HG02571 (cell line): ENCODE measurements at regions not wholly inside any gene's neighbourhood (a gene's known extent, or its start where the extent isn't known, plus 50 kb on each side); places are given as distances from the start of the nearest gene placed in this dataset.

Source experiments
- ATAC-seq: cut with Tn5 transposase; IDR thresholded peaks from one replicate; pipeline ENCODE4 v1.9.1; 2021; ENCODE audit warnings: mild to moderate bottlenecking, moderate library complexity; ENCODE audit not compliant: unreplicated experiment

DNA sequence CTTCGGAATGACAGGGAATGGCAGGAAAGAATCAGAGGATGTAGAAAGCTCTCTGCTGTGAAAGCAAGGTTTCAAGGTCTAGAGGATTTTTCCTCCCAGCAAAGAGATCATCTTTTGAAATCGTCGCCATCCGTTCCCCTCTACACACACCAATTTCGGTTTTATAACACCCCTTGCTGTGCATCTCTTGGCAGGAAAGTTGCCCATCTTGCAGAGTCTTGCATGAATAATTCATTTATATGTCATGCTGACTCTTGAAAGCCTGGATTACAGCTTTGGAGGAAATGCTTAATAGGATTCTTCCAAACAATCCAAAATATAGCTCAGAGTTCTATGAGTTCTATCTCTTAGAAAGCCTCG, 262.7 kb downstream of the CHL1 start:
- no peak for ATAC-seq

DNA sequence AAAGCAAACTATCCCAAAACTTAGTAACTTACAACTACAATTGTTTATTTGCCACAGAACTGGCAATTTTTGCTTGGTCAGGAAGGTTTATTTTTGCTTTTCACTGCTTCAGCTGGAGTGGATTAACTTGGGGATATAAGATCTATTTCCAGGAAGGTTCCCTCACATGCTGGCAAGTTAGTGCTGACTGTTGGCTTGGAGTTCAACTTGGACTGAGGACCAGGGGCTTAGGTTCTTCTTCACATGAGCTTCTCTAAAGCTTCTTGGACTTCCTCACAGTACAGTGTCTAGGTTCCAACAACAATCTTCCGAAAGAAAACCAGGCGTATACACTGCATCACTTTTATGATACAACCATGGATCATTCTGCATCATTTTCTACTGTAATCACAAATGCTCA, 264.4 kb downstream of the CHL1 start:
- no peak for ATAC-seq

DNA sequence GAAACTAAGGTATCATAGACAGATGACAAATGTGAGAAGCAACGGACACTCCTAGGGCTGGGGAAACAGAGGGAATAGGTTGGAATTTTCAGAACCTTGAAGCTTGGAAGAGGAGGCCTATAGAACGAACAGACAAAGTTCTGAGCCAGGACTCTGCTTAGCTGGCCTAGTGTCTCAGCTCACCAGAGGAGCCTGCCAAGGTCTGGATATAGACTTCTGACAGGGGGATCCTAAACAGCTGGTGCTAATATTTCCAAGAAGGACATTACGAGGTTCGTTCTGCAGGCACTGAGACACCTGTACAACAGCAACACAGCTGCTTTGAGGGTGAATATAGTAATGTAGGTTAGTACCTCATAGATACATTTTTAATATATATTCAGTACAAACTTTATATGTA, 266.3 kb downstream of the CHL1 start:
- ATAC-seq, result no peak

DNA sequence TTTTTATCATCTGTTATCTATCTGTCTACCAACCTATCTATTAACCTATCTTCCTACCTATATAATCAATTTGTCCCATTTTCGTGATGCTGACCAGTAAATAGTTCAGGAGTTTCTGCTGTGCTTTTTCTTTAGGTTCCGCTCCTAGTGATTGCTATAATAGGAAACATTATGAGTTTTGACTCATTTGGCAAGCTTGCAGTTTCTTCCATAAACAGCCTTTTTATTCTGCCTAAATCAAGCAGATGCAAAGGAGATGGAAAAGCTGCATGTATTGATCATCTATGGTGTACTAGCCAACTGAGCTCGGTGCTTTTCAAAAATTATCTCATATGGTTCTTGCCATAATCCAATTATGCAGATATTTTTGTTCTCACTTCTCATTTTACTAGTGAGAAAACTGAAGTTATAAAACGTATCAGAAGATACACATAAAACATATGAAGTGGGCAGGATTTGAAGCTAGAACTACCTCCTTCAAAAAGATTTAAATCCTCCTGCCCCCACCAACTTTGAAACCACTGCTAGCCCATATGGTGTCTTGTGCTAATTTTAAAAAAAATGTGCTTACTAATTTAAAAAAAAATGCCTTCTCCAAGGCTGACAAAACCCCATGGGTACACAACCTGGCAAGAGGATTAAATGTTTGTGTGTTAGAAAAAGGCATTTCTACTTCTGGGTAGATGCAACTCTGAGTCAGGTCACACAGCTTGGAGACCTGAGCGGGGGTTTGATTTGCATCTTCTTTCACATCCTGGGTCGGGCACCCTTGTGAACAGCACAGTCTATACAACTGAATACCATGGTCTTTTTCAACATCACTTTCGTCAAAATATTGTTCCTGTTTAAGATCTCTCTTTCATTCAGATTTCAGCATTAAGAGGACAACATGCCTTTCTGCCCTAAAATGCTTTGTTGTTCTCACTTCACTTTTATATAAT, 267.0 kb downstream of the CHL1 start:
- ATAC-seq, result peak; percentile 100

DNA sequence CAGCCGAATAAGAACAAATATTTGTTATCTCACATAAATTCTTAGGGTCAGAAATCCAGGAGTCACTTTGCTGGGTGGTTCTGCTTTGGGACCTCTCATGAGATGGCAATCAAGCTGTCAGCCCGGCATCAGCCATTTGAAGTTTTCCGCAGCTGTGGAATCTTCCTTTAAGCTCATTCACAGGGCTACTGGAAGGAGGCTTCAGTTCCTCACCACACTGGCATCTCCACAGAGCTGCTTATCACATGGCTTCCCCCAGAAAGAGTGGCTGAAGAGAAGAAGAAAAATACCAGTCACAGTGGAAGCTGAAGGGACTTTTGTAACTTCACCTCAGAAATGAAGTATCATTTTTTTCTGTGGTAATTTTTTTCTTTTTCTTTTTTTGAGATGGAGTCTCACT, 267.7 kb downstream of the CHL1 start:
- ATAC-seq, result peak; percentile 32

DNA sequence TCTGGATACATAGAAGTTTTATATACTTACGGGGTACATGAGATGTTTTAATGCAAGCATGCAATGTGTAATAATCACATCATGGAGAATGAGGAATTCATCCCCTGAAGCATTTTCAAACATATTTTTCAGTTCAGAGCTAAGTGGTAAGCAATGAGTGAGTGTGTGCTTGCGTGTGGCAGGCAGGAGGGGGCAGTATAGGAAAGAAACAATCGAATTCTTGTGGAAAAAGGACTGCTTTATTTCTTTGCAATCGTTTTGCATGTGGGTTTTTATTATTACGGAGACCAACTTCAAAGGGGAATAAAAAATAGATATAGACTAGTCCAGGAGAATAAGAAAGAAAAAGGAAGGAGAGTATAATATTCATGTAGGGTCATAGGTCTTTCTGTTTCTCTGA, 271.6 kb downstream of the CHL1 start:
- no peak for ATAC-seq

DNA sequence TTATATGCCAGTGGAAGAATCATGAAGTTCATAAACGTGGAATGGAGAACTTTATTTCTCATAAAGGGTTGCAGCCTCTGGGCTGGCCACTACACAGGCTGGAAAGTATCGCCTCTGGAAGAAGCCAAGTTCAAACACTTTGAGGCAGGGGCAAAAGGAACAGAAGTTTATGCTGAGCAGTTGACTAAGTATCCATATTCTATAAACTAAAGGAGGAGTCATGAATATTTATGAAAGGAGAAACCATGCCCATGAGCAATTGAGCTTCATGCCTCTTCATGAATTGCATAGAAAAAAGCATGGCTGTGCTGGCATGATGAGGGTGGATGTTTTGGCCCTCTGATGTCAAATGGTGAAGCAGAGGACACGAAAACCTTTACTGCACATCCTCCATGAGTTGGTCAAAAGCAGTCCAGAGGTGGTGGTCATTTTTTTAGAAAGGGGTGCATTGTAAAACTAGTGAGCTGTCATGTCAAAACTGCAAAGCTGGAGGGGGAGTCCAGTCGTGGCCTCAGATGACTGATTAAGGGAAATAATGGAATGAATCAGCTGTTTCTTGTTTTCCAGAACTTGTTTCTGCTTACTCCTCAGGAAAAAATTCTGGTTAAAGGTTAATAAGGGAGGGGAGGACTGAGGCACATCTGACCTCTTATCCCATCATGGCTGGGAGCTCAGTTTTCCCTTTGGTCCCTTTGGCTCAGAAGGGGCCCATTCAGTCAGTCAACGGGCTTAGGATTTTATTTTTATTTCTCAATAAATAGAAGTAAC, 276.7 kb downstream of the CHL1 start:
- no peak for ATAC-seq

DNA sequence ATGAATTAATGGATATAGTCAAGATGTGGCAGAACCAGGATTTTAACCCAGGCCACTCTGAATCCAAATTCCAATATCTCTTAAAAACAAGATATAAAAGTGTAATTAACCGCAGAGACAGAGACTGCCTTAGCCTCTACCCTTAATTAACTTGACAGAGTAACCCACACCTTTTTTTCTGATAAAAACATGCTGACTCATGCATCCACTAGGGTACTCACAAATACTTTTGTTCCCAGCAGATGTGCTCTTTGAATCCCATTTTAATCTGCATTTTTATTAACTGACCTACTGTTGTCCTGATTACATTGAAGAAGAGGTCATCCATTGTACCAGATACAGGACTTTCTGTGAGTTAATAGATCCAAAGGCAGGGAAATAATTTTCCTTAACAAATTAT, 278.3 kb downstream of the CHL1 start:
- ATAC-seq, result no peak

DNA sequence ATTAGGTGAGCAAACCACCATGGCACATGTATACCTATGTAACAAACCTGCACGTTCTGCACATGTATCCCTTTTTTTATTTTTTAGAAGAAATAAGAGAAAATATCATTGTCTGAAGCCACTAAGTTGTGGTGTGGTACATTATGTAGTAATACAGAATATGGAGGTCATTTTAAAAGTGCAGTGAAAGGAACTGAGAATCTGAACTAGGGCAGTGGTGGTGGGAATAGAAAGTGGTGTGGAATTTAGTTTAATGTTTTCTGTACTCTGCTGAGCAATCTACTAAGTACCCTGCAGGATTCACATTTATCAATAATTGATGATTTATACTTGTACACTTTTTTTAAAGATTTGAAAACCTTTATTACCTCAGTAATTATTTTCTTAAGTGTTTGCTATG, 283.5 kb downstream of the CHL1 start:
- peak; percentile 54 for ATAC-seq

DNA sequence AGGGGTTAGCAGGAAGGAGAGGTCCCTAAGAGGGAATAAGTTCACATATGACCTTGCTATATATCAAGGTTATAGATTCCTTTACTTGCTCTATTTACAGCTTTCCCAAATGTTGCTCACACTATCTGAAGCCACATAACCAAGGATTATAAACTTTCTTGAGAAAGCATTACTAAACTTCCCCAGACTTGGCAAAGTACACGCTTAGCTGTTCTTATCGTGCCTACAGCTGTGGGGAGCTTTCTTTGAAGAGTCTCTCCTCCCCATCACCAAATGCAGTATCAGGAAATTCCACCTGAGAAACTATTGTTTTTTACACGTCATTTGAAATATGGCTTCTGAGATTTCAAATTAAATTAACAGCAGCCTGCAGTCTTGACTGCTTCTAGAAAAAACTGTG, 284.5 kb downstream of the CHL1 start:
- no peak for ATAC-seq

DNA sequence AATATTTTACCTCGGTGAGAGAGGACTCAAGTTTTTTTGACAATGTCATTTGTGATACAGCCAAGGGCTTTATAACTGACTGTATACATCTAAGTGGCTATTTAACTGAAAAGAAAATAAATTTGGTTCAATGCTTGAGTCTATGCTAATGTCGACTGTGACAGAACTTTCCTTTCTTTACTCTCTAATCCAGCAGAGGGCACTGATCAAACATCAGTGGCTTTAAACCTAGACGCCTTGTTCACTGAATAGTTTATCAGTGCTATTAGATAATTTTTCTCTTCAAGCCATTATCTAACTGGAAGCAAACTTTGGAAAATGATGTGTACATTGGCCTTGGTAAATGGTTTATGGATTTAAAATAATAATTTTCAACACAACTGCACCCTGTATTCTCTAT, 285.1 kb downstream of the CHL1 start:
- ATAC-seq, result no peak

DNA sequence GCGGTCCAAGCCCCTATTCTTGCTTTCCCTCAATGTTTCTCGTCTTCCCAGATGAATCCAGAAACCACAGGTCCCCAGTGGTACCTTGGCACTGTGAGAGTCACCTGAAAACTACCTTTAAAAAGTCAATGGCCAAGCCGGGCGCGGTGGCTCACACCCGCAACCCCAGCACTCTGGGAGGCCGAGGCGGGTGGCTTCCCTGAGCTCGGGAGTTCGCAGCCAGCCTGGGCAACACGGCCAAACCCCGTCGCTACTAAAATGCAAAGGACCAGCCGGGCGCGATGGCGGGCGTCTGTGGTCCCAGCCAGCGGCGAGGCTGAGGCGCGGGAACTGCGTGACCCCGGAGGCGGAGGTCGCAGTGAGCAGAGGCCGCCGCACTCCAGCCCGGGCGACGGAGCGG, 285.9 kb downstream of the CHL1 start:
- no peak for ATAC-seq

DNA sequence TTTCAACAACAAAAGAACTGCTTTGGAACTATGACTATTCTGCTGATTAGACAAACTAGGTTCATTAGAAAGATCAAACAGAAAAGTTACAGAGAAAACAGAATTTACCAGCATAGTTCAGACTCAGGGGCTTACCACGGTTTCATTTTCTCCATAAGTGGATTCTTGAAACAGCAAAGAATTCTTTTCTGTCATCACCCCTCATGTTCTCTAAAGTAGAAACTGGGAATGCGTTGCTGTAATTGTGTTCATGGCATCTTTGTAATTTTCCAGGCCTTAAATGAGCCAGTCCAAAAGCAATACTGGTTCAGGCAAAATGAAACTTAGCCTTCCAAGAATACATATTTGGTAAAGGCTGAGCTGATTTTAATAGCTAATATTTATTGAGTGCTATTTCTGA, 287.8 kb downstream of the CHL1 start:
- no peak for ATAC-seq

DNA sequence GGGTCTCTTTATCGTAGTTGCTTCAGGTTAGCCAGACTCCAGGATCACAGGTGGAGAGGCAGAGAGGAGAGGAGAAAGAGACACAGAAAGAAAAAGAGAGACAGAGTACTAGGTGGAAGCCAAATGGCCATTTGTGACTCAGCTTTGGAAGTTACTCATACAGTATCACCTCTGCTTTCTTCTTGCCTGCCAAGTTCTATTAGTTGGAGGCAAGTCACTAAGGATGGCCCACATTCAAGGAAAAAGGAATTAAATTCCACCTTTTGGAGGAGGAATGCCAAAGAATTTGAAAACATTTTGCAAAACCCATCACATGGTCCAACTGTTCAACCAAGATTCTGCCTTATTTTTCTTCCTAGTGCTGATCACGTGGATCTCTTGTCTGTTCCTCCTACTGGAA, 291.1 kb downstream of the CHL1 start:
- no peak for ATAC-seq

DNA sequence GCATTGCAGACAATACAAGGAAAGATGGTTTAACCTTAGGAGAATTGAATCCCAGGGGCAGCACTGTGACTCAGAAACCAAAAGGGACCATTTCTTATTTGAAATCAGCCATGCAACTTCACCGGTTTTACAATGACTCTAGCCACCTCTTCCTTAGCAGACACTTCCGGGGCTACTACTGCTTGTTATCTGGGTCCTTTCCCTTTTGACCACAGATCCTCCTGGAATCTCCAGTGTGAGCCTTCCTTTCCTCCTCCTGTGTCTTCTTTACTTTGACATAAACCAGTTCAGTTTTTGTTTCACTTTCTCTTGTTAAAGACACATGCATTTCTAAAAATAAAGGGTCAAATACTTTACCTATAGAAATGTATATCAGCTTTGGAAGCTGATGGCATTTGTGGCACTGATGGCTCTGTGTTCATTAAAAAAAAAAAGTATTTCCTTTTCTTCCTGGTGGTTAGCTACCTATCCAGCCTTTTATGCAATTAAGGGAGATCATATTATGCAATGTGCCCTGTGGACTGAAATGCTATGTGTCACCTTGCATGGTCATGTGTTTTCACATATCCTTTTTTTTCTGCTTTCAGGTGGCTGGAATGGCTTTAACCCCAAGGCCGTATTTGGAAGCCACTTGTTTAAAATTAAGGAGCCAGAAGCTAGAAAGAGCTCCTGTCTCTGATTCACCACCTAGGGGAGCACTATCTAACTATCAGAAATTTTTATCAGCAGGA, 296.2 kb downstream of the CHL1 start:
- ATAC-seq, result peak; percentile 50

DNA sequence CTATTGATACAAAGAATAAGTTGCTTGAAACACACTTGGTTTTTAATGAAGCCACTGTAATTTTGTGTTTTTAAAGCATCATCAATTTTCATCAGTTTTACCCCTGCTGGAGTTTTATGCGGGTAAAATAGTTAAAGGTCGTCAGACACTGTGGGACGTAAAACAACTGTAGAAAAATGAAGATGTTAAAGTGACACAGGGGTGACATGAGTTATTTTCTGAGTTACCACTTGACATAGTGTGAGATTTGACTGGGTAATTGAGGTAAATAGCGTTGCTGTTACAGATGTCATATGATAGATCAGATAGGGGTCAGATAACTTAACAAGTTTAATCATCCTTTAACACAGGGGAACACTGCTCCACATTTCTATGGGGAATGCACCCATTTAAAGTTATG, 297.6 kb downstream of the CHL1 start:
- ATAC-seq, result no peak

DNA sequence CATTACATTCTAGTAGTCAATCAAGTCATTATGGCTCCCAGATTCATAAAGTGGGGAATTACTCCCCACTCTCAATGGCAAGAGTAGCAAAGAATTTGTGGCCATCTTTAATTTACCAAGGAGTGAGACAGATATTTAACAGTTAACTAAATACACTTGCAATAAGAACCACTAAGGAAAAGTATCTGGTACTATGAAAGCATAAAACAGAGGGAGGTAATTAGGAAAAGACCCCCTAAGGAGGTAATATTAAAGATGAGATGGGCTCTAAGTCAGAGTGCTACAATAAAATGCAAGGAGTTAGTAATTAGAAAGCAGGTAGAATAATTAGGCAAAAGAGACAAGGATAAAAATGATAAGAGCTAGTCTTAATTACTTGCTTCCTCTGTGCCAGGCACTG, 301.9 kb downstream of the CHL1 start:
- no peak for ATAC-seq

DNA sequence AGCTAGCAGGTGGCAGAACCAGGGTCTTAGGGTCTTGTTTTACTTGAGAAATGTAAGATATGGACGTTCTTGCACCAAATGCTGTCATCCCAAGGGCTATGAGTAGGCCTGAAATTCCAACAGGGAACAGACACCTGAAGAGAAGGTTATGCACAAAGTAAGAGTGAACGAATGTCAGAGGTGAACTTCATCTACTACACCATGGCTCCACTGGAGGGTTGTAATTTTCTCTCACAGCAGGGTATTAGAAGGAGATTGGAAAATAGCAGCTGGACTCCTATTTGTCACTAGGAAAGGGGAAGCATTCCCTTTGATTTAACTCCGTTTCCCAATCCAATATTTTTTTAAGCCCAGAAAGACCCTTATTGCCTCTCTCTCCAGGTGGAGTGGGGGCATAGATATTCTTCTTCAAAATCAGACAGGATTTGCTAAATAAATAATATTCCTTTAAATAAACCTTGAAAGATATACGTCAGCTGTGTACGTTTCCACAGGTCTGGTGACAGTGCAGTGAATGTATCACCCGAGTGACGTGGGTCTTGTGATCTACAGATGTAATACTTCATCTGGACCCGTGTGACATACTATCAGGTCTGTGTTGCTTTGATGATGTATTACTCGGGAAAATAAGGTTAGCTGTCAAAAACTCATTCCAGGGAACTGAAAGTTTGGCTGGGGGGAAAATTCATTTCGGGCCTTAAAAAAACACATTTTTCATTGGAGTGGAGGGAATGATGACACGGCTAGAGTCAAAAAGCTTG, 302.6 kb downstream of the CHL1 start:
- no peak for ATAC-seq

DNA sequence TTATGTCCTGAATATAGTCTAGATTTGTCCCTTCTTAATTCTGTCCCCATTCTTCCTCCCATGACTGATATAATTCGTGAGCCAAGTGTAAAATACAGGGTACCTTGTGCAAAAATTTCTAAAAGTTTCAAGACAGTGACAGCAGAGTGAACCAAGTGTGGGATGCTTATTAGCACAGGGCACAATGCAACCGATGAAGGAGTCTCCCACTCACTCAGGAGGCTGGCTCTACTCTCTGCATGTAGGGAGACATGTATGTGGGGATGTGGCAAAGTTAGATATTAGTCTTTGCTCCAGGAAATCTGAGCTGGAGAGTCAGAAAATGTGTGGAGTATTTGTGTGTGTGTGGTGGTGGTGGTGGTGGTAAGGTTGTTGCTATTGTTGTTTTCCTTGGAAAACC, 305.9 kb downstream of the CHL1 start:
- no peak for ATAC-seq

DNA sequence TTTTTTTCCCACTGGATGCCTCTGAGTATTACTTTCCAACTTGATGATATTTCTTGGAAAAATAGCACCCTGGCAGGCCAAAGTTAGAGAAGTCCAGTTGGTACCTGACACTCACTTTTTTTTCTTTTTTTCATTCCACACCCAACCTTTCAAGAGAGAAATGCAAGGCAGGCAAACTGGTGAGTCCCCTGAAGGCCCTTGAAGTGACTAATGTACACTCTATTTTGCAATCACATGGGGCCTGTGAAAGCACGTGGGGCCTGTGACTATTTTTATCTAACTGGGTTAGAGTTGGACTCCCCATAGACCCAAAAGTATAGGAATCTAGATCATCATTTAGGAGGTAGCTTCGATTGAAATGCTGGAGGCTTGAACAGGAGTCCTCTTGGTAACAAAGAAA, 316.7 kb downstream of the CHL1 start:
- no peak for ATAC-seq

DNA sequence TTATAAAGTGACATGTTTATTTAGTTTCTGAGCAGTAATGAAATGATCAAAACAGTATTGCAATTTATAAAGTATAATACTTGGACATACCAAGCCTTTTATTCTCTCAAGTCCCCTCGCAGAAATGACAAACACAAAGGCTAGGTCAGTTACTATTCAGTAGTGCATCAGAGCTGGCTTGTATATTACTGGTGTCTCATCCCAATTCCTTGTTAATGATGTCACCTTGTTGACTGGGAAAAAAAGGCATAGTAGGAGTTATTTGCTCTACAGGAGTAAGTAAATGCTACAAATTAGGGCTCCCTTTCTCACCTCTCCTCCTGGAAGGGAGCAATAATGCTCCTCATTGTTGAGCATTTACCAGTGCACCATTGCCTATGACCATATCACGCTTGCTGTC, 317.6 kb downstream of the CHL1 start:
- ATAC-seq, result no peak
